Mesendoderm (in vitro differentiated cells): ENCODE measurements at regions not wholly inside any gene's neighbourhood (a gene's known extent, or its start where the extent isn't known, plus 50 kb on each side); places are given as distances from the start of the nearest gene placed in this dataset.

Experiments used
- DNase-seq: peaks from one replicate; pipeline ENCODE4 v3.0.0; 2013
- H2AK5ac ChIP-seq: 2 replicates; pipeline ENCODE4 v1.6.1; 2013; ENCODE audit warnings: low read length, inconsistent platforms
- H2BK120ac ChIP-seq: 2 replicates; pipeline ENCODE4 v1.6.1; 2013; ENCODE audit warnings: low read depth, mild to moderate bottlenecking, low read length, moderate library complexity, mixed read lengths
- H2BK15ac ChIP-seq: replicated peaks from 2 replicates; pipeline ENCODE4 v1.6.1; 2013; ENCODE audit warnings: low read depth, mild to moderate bottlenecking, moderate library complexity
- H2BK5ac ChIP-seq: 2 replicates; pipeline ENCODE4 v1.6.1; 2013; ENCODE audit warnings: low read length, inconsistent platforms
- H3K18ac ChIP-seq: 2 replicates; pipeline ENCODE4 v1.6.1; 2013; ENCODE audit warnings: mild to moderate bottlenecking, low read length, mixed read lengths
- H3K23ac ChIP-seq: one replicate; pipeline ENCODE4 v1.6.1; 2013; ENCODE audit warnings: low read length
- H3K27ac ChIP-seq: 2 replicates; pipeline ENCODE4 v1.5.1; 2013; ENCODE audit warnings: low read depth, mild to moderate bottlenecking, inconsistent platforms, low read length, moderate library complexity
- H3K27me3 ChIP-seq: 2 replicates; pipeline ENCODE4 v1.6.1; 2013; ENCODE audit warnings: low read length, control low read depth, mild to moderate bottlenecking, inconsistent platforms; ENCODE audit not compliant: insufficient read depth, poor library complexity
- H3K36me3 ChIP-seq: 2 replicates; pipeline ENCODE4 v1.6.1; 2013; ENCODE audit warnings: low read length, inconsistent platforms; ENCODE audit not compliant: control insufficient read depth, insufficient read depth
- H3K4ac ChIP-seq: one replicate; pipeline ENCODE4 v1.6.1; 2013; ENCODE audit warnings: low read depth, mild to moderate bottlenecking, low read length, moderate library complexity
- H3K4me1 ChIP-seq: 2 replicates; pipeline ENCODE4 v1.6.1; 2013; ENCODE audit warnings: low read depth, low read length, inconsistent platforms; ENCODE audit not compliant: control insufficient read depth
- H3K4me2 ChIP-seq: 2 replicates; pipeline ENCODE4 v1.6.1; 2013; ENCODE audit warnings: low read length
- H3K4me3 ChIP-seq: 2 replicates; pipeline ENCODE4 v1.5.1; 2013; ENCODE audit warnings: mild to moderate bottlenecking, low read length
- H3K56ac ChIP-seq: one replicate; pipeline ENCODE4 v1.6.1; 2013; ENCODE audit warnings: low read length
- H3K79me1 ChIP-seq: 2 replicates; pipeline ENCODE4 v1.6.1; 2013; ENCODE audit warnings: low read length, inconsistent platforms
- H3K79me2 ChIP-seq: 2 replicates; pipeline ENCODE4 v1.6.1; 2013; ENCODE audit warnings: mild to moderate bottlenecking, low read length; ENCODE audit not compliant: control insufficient read depth, insufficient read depth
- H3K9ac ChIP-seq: 2 replicates; pipeline ENCODE4 v1.6.1; 2013; ENCODE audit warnings: low read length, inconsistent platforms
- H4K5ac ChIP-seq: one replicate; pipeline ENCODE4 v1.6.1; 2013; ENCODE audit warnings: low read length
- H4K8ac ChIP-seq: one replicate; pipeline ENCODE4 v1.6.1; 2013; ENCODE audit warnings: low read depth, mild to moderate bottlenecking, control low read depth, low read length, moderate library complexity
- WGBS: extraction: QIAGEN DNeasy Blood & Tissue Kit; methylation state at CpG from one replicate; pipeline ENCODE4 v1.1.7; 2013; ENCODE audit warnings: low lambda C conversion rate, missing lambda C conversion rate; ENCODE audit not compliant: insufficient coverage; ENCODE audit errors: extremely low coverage; 5-methylcytosine and 5-hydroxymethylcytosine counted together

- Histone ChIP-seq H3K4me3 (no peak overlapping the region), H3K36me3 (no peaks in the 10 kb centered on the region), H3K27ac (peak overlapping the region; percentile 69)
Measured at GRCh38 chr9:91118704-91119025, 243.1 kb downstream of the AUH start.

GRCh38 chr9:91119142-91119541 is 242.6 kb downstream of the AUH start:
- peak overlapping the region; percentile 29 for H3K27ac ChIP-seq
- H2BK5ac ChIP-seq, result no peak overlapping the region

More at GRCh38 chr9:91118704-91119025, 243.1 kb downstream of the AUH start:
- no peaks in the 10 kb centered on the region for H3K79me2 ChIP-seq
- H2BK120ac ChIP-seq, result no peak overlapping the region
- no peak overlapping the region for H3K4me2 ChIP-seq
- H3K9ac ChIP-seq, result peak overlapping the region; percentile 47
- no peak overlapping the region for H2AK5ac ChIP-seq
- peak overlapping the region; percentile 25 for H3K18ac ChIP-seq
- no peak overlapping the region for H3K4ac ChIP-seq
- no peaks in the 10 kb centered on the region for H3K27me3 ChIP-seq
- H3K56ac ChIP-seq, result peak overlapping the region; percentile 81
- no peak overlapping the region for H2BK5ac ChIP-seq
- peaks cover 7% of the 10 kb centered on the region for H3K4me1 ChIP-seq
- no peak overlapping the region for H4K5ac ChIP-seq
- H3K23ac ChIP-seq, result no peak overlapping the region
- WGBS, result no CpG with 5 or more reads among the region's 2 CpGs
- no peak overlapping the region for H2BK15ac ChIP-seq
- no peak overlapping the region for H4K8ac ChIP-seq
- DNase-seq, result no peak
- H3K79me1 ChIP-seq, result no peaks in the 10 kb centered on the region

GRCh38 chr9:91119679-91120078 is 242.0 kb downstream of the AUH start:
- Histone ChIP-seq H3K4me2 (no peak overlapping the region), H2BK5ac (no peak overlapping the region), H3K79me1 (no peaks in the 10 kb centered on the region), H2BK15ac (no peak overlapping the region), H4K5ac (no peak overlapping the region), H3K9ac (no peak overlapping the region), H4K8ac (no peak overlapping the region), H3K27ac (no peak overlapping the region), H3K4me3 (no peak overlapping the region), H3K27me3 (no peaks in the 10 kb centered on the region), H3K23ac (no peak overlapping the region), H3K4me1 (peaks cover 7% of the 10 kb centered on the region), H2BK120ac (no peak overlapping the region), H3K18ac (no peak overlapping the region), H3K36me3 (no peaks in the 10 kb centered on the region), H3K79me2 (no peaks in the 10 kb centered on the region), H3K4ac (no peak overlapping the region), H2AK5ac (no peak overlapping the region), H3K56ac (no peak overlapping the region)
- DNase-seq, result peak; percentile 89
- no CpG with 5 or more reads among the region's 3 CpGs for WGBS

More at GRCh38 chr9:91119142-91119541, 242.6 kb downstream of the AUH start:
- Histone ChIP-seq H3K4me1 (peaks cover 7% of the 10 kb centered on the region), H2BK15ac (no peak overlapping the region), H2BK120ac (no peak overlapping the region), H3K4me3 (no peak overlapping the region), H3K79me1 (no peaks in the 10 kb centered on the region), H4K8ac (no peak overlapping the region), H3K79me2 (no peaks in the 10 kb centered on the region), H3K9ac (no peak overlapping the region), H2AK5ac (no peak overlapping the region), H3K4me2 (no peak overlapping the region), H3K4ac (no peak overlapping the region), H3K56ac (no peak overlapping the region), H4K5ac (no peak overlapping the region), H3K18ac (no peak overlapping the region), H3K27me3 (no peaks in the 10 kb centered on the region), H3K23ac (no peak overlapping the region), H3K36me3 (no peaks in the 10 kb centered on the region)
- peak; percentile 88 for DNase-seq
- WGBS, result no CpG with 5 or more reads among the region's 11 CpGs

GRCh38 chr9:91120200-91120599 is 241.5 kb downstream of the AUH start:
- Histone ChIP-seq H4K8ac (peak overlapping the region; percentile 39), H3K9ac (no peak overlapping the region), H3K56ac (no peak overlapping the region), H2BK15ac (no peak overlapping the region), H3K18ac (no peak overlapping the region), H3K27me3 (no peaks in the 10 kb centered on the region), H3K36me3 (no peaks in the 10 kb centered on the region), H3K79me2 (no peaks in the 10 kb centered on the region), H2AK5ac (no peak overlapping the region), H3K4ac (no peak overlapping the region), H4K5ac (no peak overlapping the region), H3K27ac (no peak overlapping the region), H2BK5ac (no peak overlapping the region), H3K4me2 (no peak overlapping the region), H3K23ac (no peak overlapping the region), H3K4me1 (peaks cover 7% of the 10 kb centered on the region), H3K79me1 (no peaks in the 10 kb centered on the region), H2BK120ac (peak overlapping the region; percentile 76), H3K4me3 (no peak overlapping the region)
- no peak for DNase-seq

- no CpG with 5 or more reads among the region's 1 CpG for WGBS
- Histone ChIP-seq H3K27me3 (no peaks in the 10 kb centered on the region), H3K18ac (no peak overlapping the region), H3K4me2 (no peak overlapping the region), H2AK5ac (no peak overlapping the region), H2BK120ac (no peak overlapping the region), H3K36me3 (no peaks in the 10 kb centered on the region), H3K23ac (no peak overlapping the region), H3K4me3 (no peak overlapping the region), H3K27ac (no peak overlapping the region), H3K4me1 (peaks cover 6% of the 10 kb centered on the region), H3K4ac (no peak overlapping the region), H4K5ac (no peak overlapping the region), H3K9ac (no peak overlapping the region), H2BK5ac (no peak overlapping the region), H3K56ac (no peak overlapping the region), H4K8ac (no peak overlapping the region), H3K79me2 (no peaks in the 10 kb centered on the region), H2BK15ac (no peak overlapping the region), H3K79me1 (no peaks in the 10 kb centered on the region)
- DNase-seq, result no peak
Measured at GRCh38 chr9:91122755-91123154, 239.0 kb downstream of the AUH start.

GRCh38 chr9:91126761-91127445 is 234.8 kb downstream of the AUH start:
- H3K4me2 ChIP-seq, result no peak overlapping the region
- H3K4me1 ChIP-seq, result no peaks in the 10 kb centered on the region
- no peak overlapping the region for H2BK120ac ChIP-seq
- DNase-seq, result no peak
- H3K27ac ChIP-seq, result no peak overlapping the region
- H4K5ac ChIP-seq, result no peak overlapping the region
- H3K79me1 ChIP-seq, result no peaks in the 10 kb centered on the region
- no peak overlapping the region for H3K4ac ChIP-seq
- no peak overlapping the region for H3K23ac ChIP-seq
- no peak overlapping the region for H4K8ac ChIP-seq
- no peak overlapping the region for H3K4me3 ChIP-seq
- H3K9ac ChIP-seq, result no peak overlapping the region
- no peak overlapping the region for H2BK5ac ChIP-seq
- no peak overlapping the region for H2AK5ac ChIP-seq
- H3K18ac ChIP-seq, result no peak overlapping the region
- WGBS, result no CpG with 5 or more reads among the region's 10 CpGs
- H3K27me3 ChIP-seq, result no peaks in the 10 kb centered on the region
- H3K56ac ChIP-seq, result no peak overlapping the region
- no peak overlapping the region for H2BK15ac ChIP-seq
- H3K36me3 ChIP-seq, result no peaks in the 10 kb centered on the region
- no peaks in the 10 kb centered on the region for H3K79me2 ChIP-seq
